ENCODE measurements at regions not wholly inside any gene's neighbourhood (a gene's known extent, or its start where the extent isn't known, plus 50 kb on each side); places are given as distances from the start of the nearest gene placed in this dataset.

DNA sequence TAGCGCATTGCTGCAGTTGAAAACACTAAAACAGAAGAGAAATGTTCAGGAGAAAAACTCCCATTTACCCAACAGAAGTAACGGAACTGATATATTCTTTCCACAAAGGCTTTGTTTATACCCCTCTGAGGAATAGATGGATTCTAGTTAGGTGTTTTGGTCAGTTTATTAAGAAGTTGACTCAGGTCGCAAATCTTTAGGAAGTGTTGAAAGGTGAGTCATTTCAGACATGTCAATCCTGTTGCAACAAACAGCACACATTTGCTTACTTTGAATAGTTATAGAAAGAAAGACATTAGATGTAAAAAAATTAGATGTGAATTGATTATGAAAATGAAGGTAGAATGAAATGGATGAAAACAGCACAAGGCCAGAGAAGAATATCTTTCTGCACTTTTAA, 941.0 kb downstream of the KCNJ2 start:
- TF ChIP-seq POLR2A (IDR thresholded peaks at IDR 0.05) (no peak), POLR2AphosphoS5 (IDR thresholded peaks at IDR 0.05; ENCODE audit: insufficient read depth in 1 of 2, low read depth in 1 of 2) (no peak)
- TF ChIP-seq, protein P1, sequence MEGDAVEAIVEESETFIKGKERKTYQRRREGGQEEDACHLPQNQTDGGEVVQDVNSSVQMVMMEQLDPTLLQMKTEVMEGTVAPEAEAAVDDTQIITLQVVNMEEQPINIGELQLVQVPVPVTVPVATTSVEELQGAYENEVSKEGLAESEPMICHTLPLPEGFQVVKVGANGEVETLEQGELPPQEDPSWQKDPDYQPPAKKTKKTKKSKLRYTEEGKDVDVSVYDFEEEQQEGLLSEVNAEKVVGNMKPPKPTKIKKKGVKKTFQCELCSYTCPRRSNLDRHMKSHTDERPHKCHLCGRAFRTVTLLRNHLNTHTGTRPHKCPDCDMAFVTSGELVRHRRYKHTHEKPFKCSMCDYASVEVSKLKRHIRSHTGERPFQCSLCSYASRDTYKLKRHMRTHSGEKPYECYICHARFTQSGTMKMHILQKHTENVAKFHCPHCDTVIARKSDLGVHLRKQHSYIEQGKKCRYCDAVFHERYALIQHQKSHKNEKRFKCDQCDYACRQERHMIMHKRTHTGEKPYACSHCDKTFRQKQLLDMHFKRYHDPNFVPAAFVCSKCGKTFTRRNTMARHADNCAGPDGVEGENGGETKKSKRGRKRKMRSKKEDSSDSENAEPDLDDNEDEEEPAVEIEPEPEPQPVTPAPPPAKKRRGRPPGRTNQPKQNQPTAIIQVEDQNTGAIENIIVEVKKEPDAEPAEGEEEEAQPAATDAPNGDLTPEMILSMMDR (IDR thresholded peaks at IDR 0.05) = no peak

Data from vagina (tissue), 2 donors.